ENCODE measurements at regions not wholly inside any gene's neighbourhood (a gene's known extent, or its start where the extent isn't known, plus 50 kb on each side); places are given as distances from the start of the nearest gene placed in this dataset.
"Not testable (repeated sequence)": the region's sequence is repeated elsewhere in the genome, so short reads cannot be mapped to it uniquely, and the experiment has no call there.

DNA sequence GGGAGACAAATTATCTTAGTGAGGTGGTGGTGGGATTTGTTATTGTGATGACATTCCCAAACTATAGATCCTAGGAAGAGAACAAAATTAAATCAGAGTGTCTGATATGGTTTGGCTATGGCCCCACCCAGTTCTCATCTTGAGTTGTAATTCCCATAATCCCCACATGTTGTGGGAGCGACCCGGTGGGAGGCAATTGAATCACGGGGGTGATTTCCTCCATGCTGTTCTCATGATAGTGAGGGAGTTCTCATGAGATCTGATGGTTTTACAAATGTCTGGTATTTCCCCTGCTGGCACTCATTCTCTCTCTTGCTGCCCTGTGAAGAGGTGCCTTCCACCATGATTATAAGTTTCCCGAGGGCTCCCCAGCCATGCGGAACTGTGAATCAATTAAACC lies 62.0 kb downstream of the RPL22L1 start:
- ChIA-PET POLR2A (no interaction called here), CTCF (no interaction called here)
- no peak for ATAC-seq
- Histone ChIP-seq H3K36me3 (ENCODE audit: control insufficient read depth in 2 of 3, insufficient read depth in 3 of 3, low read length in 3 of 3) (no peaks in the 10 kb centered on the region), H3K27me3 (ENCODE audit: control insufficient read depth in 2 of 2, insufficient read depth in 2 of 2, low read length in 2 of 2) (no peaks in the 10 kb centered on the region), H3K4me3 (ENCODE audit: low read length) (no peak overlapping the region), H3K9me3 (ENCODE audit: control insufficient read depth in 2 of 3, low read length in 3 of 3) (no peaks in the 10 kb centered on the region), H3K4me1 (ENCODE audit: control insufficient read depth in 2 of 2, insufficient read depth in 2 of 2, low read length in 2 of 2) (no peaks in the 10 kb centered on the region), H3K27ac (ENCODE audit: low read depth, low read length) (no peak overlapping the region)
- H3K9me3 Mint-ChIP-seq, result no peaks in the 10 kb centered on the region
- intact Hi-C loops (cut with micrococcal nuclease), result no loop called here
- no peaks in the 10 kb centered on the region for H3K36me3 Mint-ChIP-seq
- H3K27me3 Mint-ChIP-seq, result peaks cover 18 to 20% (median 19%) of the 10 kb centered on the region in 5 donors
- no peak for DNase-seq
- no peak overlapping the region for H3K27ac Mint-ChIP-seq
- H3K4me3 Mint-ChIP-seq, result no peak overlapping the region
- H3K4me1 Mint-ChIP-seq, result peaks cover 0 to 8% (median 0%) of the 10 kb centered on the region in 7 donors

DNA sequence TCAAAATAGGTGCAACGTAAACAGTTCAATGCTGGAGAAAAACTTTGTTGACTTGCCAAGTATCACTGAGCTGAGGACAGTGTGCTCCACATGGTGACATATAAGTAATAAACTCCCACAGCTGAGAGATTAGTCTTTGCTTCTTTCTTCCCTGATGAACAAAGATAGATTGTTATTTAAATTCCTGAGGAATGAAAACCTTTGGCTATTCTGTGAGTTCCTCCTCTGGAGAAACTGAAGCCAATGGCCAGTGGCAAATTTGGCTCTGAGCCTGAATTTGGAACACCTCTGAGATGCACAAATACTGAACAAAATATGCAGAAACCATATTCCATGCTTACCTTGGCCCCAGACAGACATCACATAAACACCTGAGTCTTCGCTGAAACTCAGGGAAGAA lies 63.3 kb downstream of the RPL22L1 start:
- Histone ChIP-seq H3K4me1 (ENCODE audit: control insufficient read depth in 2 of 2, insufficient read depth in 2 of 2, low read length in 2 of 2) (no peaks in the 10 kb centered on the region), H3K9me3 (ENCODE audit: control insufficient read depth in 2 of 3, low read length in 3 of 3) (no peaks in the 10 kb centered on the region), H3K27me3 (ENCODE audit: control insufficient read depth in 2 of 2, insufficient read depth in 2 of 2, low read length in 2 of 2) (no peaks in the 10 kb centered on the region), H3K36me3 (ENCODE audit: control insufficient read depth in 2 of 3, insufficient read depth in 3 of 3, low read length in 3 of 3) (no peaks in the 10 kb centered on the region), H3K27ac (ENCODE audit: low read depth, low read length) (no peak overlapping the region), H3K4me3 (ENCODE audit: low read length) (no peak overlapping the region)
- Mint-ChIP-seq H3K27ac (no peak overlapping the region), H3K4me1 (peaks cover 0 to 1% (median 0%) of the 10 kb centered on the region in 7 donors), H3K36me3 (no peaks in the 10 kb centered on the region), H3K9me3 (no peaks in the 10 kb centered on the region), H3K27me3 (peaks cover 24 to 32% (median 26%) of the 10 kb centered on the region in 5 donors), H3K4me3 (no peak overlapping the region)
- DNase-seq (no peak), ATAC-seq (no peak)
- POLR2A ChIA-PET, result no interaction called here
- intact Hi-C loops (cut with micrococcal nuclease), result no loop called here
- CTCF ChIA-PET, result no interaction called here

DNA sequence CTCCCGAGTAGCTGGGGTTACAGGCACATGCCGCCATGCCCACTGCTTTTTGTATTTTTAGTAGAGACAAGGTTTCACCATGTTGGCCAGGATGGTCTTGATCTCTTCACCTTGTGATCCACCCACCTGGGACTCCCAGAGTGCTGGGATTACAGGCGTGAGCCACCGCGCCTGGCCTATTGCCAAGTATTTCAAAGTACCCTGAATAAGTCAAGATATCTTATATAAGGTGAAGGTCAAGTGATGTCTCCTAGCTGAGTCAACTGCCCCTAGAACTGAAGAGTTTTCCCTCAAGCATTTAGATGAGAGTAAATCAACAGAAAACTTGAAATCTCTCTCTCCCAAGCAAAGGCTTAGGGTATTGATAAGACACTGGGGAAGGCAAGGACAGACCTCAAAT lies 63.9 kb downstream of the RPL22L1 start:
- Mint-ChIP-seq H3K27ac (no peak overlapping the region), H3K4me3 (no peak overlapping the region)
- CTCF ChIA-PET, result no interaction called here

DNA sequence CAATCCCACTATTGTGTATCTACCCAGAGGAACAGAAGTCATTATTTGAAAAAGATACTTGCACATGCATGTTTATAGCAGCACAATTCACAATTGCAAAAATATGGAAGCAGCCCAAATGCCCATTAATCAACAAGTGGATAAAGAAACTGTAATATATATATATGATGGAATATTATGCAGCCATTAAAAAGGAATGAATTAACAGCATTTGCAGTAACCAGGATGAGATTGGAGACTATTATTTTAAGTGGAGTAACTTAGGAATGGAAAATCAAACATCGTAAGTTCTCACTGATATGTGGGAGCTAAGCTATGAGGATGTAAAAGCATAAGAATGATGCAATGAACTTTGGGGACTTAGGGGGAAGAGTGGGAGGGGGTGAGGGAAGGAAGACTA lies 64.7 kb downstream of the RPL22L1 start:
- H3K4me3 ChIP-seq (ENCODE audit: low read length); H3K4me1 ChIP-seq (ENCODE audit: control insufficient read depth in 2 of 2, insufficient read depth in 2 of 2, low read length in 2 of 2); H3K36me3 Mint-ChIP-seq; H3K4me3 Mint-ChIP-seq; POLR2A ChIA-PET; intact Hi-C loops (cut with micrococcal nuclease); H3K9me3 ChIP-seq (ENCODE audit: control insufficient read depth in 2 of 3, low read length in 3 of 3); H3K27me3 ChIP-seq (ENCODE audit: control insufficient read depth in 2 of 2, insufficient read depth in 2 of 2, low read length in 2 of 2); DNase-seq; ATAC-seq; H3K9me3 Mint-ChIP-seq; H3K36me3 ChIP-seq (ENCODE audit: control insufficient read depth in 2 of 3, insufficient read depth in 3 of 3, low read length in 3 of 3); H3K27ac ChIP-seq (ENCODE audit: low read depth, low read length); H3K27ac Mint-ChIP-seq; H3K4me1 Mint-ChIP-seq: not testable (repeated sequence)
- peaks cover 26 to 36% (median 30%) of the 10 kb centered on the region in 5 donors for H3K27me3 Mint-ChIP-seq
- CTCF ChIA-PET, result interaction anchor here (0.6 kb wide), 1 partner anchor 1062 kb away, joined by 4 read pairs; no protein-coding TSS in a partner anchor

More for the DNA sequence above, 63.9 kb downstream of the RPL22L1 start:
- H3K4me3 ChIP-seq (ENCODE audit: low read length), result no peak overlapping the region
- no peaks in the 10 kb centered on the region for H3K36me3 Mint-ChIP-seq
- no peaks in the 10 kb centered on the region for H3K27me3 ChIP-seq (ENCODE audit: control insufficient read depth in 2 of 2, insufficient read depth in 2 of 2, low read length in 2 of 2)
- intact Hi-C loops (cut with micrococcal nuclease), result no loop called here
- peaks cover 25 to 36% (median 30%) of the 10 kb centered on the region in 5 donors for H3K27me3 Mint-ChIP-seq
- no peaks in the 10 kb centered on the region for H3K9me3 Mint-ChIP-seq
- H3K4me1 Mint-ChIP-seq, result no peaks in the 10 kb centered on the region
- H3K36me3 ChIP-seq (ENCODE audit: control insufficient read depth in 2 of 3, insufficient read depth in 3 of 3, low read length in 3 of 3), result no peaks in the 10 kb centered on the region
- no peaks in the 10 kb centered on the region for H3K4me1 ChIP-seq (ENCODE audit: control insufficient read depth in 2 of 2, insufficient read depth in 2 of 2, low read length in 2 of 2)
- ATAC-seq (no peak), DNase-seq (no peak)
- no peak overlapping the region for H3K27ac ChIP-seq (ENCODE audit: low read depth, low read length)
- H3K9me3 ChIP-seq (ENCODE audit: control insufficient read depth in 2 of 3, low read length in 3 of 3), result no peaks in the 10 kb centered on the region
- POLR2A ChIA-PET, result no interaction called here

DNA sequence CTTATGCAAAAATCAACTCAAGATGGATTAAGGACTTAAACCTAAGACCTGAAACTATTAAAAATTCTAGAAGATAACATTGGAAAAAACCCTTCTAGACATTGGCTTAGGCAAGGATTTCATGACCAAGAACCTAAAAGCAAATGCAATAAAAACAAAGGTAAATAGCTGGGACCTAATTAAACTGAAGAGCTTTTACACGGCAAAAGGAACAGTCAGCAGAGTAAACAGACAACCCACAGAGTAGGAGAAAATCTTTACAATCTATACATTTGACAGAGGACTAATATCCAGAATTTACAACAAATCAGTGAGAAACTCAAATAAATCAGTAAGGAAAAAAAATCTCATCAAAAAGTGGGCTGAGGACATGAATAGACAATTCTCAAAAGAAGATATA lies 65.4 kb downstream of the RPL22L1 start:
- ATAC-seq; H3K27ac ChIP-seq (ENCODE audit: low read depth, low read length); H3K27ac Mint-ChIP-seq; H3K4me3 Mint-ChIP-seq; POLR2A ChIA-PET; DNase-seq; H3K36me3 Mint-ChIP-seq; intact Hi-C loops (cut with micrococcal nuclease); H3K4me3 ChIP-seq (ENCODE audit: low read length); H3K27me3 ChIP-seq (ENCODE audit: control insufficient read depth in 2 of 2, insufficient read depth in 2 of 2, low read length in 2 of 2); H3K9me3 Mint-ChIP-seq; H3K4me1 ChIP-seq (ENCODE audit: control insufficient read depth in 2 of 2, insufficient read depth in 2 of 2, low read length in 2 of 2); H3K36me3 ChIP-seq (ENCODE audit: control insufficient read depth in 2 of 3, insufficient read depth in 3 of 3, low read length in 3 of 3); H3K9me3 ChIP-seq (ENCODE audit: control insufficient read depth in 2 of 3, low read length in 3 of 3); H3K4me1 Mint-ChIP-seq: not testable (repeated sequence)
- CTCF ChIA-PET, result interaction anchor here (0.6 kb wide), 1 partner anchor 1062 kb away, joined by 4 read pairs; no protein-coding TSS in a partner anchor
- peaks cover 26 to 36% (median 30%) of the 10 kb centered on the region in 5 donors for H3K27me3 Mint-ChIP-seq

DNA sequence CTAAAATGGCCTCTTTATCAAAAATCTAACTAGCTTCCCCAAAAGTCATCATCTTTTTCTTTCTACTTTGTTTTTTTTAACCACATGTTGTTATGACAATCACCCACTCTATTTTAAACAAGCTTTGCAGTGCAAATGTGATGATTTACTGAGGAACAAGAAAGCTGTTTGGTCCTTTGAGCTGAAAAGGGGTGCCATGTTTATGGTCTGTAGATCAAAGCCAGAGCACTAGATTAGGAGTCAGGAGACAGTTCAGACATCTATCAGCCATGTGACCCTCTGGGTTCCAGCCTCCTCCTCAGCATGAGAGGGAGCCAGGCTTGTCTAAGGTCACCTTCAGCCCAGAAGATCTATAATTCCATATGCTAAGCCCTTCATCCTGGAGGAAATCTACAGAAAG lies 65.9 kb downstream of the RPL22L1 start:
- Histone ChIP-seq H3K36me3 (ENCODE audit: control insufficient read depth in 2 of 3, insufficient read depth in 3 of 3, low read length in 3 of 3) (no peaks in the 10 kb centered on the region), H3K4me1 (ENCODE audit: control insufficient read depth in 2 of 2, insufficient read depth in 2 of 2, low read length in 2 of 2) (no peaks in the 10 kb centered on the region), H3K4me3 (ENCODE audit: low read length) (no peak overlapping the region), H3K9me3 (ENCODE audit: control insufficient read depth in 2 of 3, low read length in 3 of 3) (no peaks in the 10 kb centered on the region), H3K27ac (ENCODE audit: low read depth, low read length) (no peak overlapping the region), H3K27me3 (ENCODE audit: control insufficient read depth in 2 of 2, insufficient read depth in 2 of 2, low read length in 2 of 2) (no peaks in the 10 kb centered on the region)
- H3K36me3 Mint-ChIP-seq, result no peaks in the 10 kb centered on the region
- ChIA-PET CTCF (no interaction called here), POLR2A (no interaction called here)
- ATAC-seq, result no peak
- DNase-seq, result no peak
- no peaks in the 10 kb centered on the region for H3K9me3 Mint-ChIP-seq
- H3K27ac Mint-ChIP-seq, result no peak overlapping the region
- no peaks in the 10 kb centered on the region for H3K4me1 Mint-ChIP-seq
- intact Hi-C loops (cut with micrococcal nuclease), result no loop called here
- H3K4me3 Mint-ChIP-seq, result no peak overlapping the region
- peaks cover 28 to 36% (median 30%) of the 10 kb centered on the region in 5 donors for H3K27me3 Mint-ChIP-seq

DNA sequence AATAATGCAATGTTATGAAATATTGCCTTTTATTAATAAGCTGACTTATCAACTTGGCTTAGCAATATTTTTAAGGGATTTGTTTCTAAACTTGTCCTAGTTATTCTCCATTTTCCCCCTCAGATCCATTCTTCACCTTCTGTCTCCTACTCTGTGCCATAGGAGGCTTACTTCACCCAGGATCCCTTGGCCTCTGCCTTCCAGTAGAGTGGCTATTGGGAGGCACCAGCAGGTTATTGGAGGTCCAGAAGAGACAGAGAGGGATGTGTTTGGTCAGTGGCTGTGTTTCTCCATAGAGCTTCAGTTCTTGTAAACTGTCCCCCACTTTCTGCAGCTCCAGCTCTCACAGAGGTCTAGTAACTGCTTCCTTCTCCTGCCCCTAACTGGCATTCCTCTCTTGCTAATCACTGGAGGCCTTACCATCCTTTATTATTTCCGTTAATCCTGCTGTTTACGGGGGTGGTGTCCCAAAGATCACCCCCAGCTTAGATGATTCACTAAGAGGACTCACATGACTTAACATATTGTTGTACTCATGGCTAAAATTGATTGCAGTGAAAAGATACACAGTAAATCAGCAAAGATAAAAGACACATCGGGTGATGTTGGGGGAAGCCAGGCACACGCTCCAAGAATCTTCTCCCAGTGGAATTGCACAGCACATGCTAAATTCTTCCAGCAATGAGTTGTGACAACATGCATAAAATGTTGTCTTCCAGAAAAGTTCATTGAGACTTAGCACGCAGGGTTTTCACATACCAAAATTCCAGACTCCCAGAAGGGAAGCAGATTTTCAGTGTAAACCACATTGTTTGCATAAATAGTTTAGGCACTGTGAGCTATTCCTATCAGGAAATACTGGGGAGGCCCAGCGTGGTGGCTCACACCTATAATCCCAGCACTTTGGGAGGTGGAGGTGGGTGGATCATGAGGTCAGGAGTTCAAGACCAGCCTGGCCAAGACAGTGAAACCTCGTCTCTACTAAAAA lies 67.5 kb downstream of the RPL22L1 start:
- H3K9me3 ChIP-seq (ENCODE audit: control insufficient read depth in 2 of 3, low read length in 3 of 3), result no peaks in the 10 kb centered on the region
- intact Hi-C loops (cut with micrococcal nuclease), result no loop called here
- no peaks in the 10 kb centered on the region for H3K27me3 ChIP-seq (ENCODE audit: control insufficient read depth in 2 of 2, insufficient read depth in 2 of 2, low read length in 2 of 2)
- Mint-ChIP-seq H3K4me1 (no peaks in the 10 kb centered on the region), H3K4me3 (no peak overlapping the region), H3K9me3 (no peaks in the 10 kb centered on the region), H3K36me3 (no peaks in the 10 kb centered on the region), H3K27me3 (peaks cover 30 to 36% (median 35%) of the 10 kb centered on the region in 5 donors), H3K27ac (no peak overlapping the region)
- H3K27ac ChIP-seq (ENCODE audit: low read depth, low read length), result no peak overlapping the region
- ChIA-PET POLR2A (no interaction called here), CTCF (no interaction called here)
- no peaks in the 10 kb centered on the region for H3K4me1 ChIP-seq (ENCODE audit: control insufficient read depth in 2 of 2, insufficient read depth in 2 of 2, low read length in 2 of 2)
- H3K4me3 ChIP-seq (ENCODE audit: low read length), result no peak overlapping the region
- ATAC-seq (no peak), DNase-seq (no peak)
- no peaks in the 10 kb centered on the region for H3K36me3 ChIP-seq (ENCODE audit: control insufficient read depth in 2 of 3, insufficient read depth in 3 of 3, low read length in 3 of 3)
